Hepatocyte (in vitro differentiated cells): ENCODE measurements at regions not wholly inside any gene's neighbourhood (a gene's known extent, or its start where the extent isn't known, plus 50 kb on each side); places are given as distances from the start of the nearest gene placed in this dataset.

ENCODE experiments used
- DNase-seq: peaks from one replicate; pipeline ENCODE4 v3.0.0-alpha.2; 2016; ENCODE audit warnings: low spot score
- H2AFZ ChIP-seq: fragments of 200-600 bp; sonication (generic); 2 replicates; pipeline ENCODE4 v1.6.0; 2016; ENCODE audit warnings: antibody characterized with exemption, mild to moderate bottlenecking
- H3K27ac ChIP-seq: fragments of 200-600 bp; sonication (generic); 2 replicates; pipeline ENCODE4 v1.5.1; 2016; ENCODE audit warnings: mild to moderate bottlenecking
- H3K27me3 ChIP-seq: fragments of 200-600 bp; sonication (generic); 2 replicates; pipeline ENCODE4 v1.6.1; 2016
- H3K36me3 ChIP-seq: fragments of 200-600 bp; sonication (generic); replicated peaks from 2 replicates; pipeline ENCODE4 v1.5.1; 2016; ENCODE audit warnings: low read depth; ENCODE audit not compliant: insufficient read depth
- H3K4me1 ChIP-seq: fragments of 200-600 bp; sonication (generic); 2 replicates; pipeline ENCODE4 v1.5.1; 2016; ENCODE audit warnings: mild to moderate bottlenecking, moderate library complexity; ENCODE audit not compliant: insufficient read depth
- H3K4me2 ChIP-seq: fragments of 200-600 bp; sonication (generic); 2 replicates; pipeline ENCODE4 v1.6.0; 2016
- H3K4me3 ChIP-seq: fragments of 200-600 bp; sonication (generic); 2 replicates; pipeline ENCODE4 v1.5.1; 2016; ENCODE audit warnings: mild to moderate bottlenecking
- H3K79me2 ChIP-seq: fragments of 200-600 bp; sonication (generic); 2 replicates; pipeline ENCODE4 v1.6.0; 2017; ENCODE audit warnings: mild to moderate bottlenecking
- H3K9me2 ChIP-seq: fragments of 200-600 bp; sonication (generic); replicated peaks from 2 replicates; pipeline ENCODE4 v1.6.0; 2017; ENCODE audit warnings: mild to moderate bottlenecking; ENCODE audit not compliant: insufficient read depth
- H3K9me3 ChIP-seq: fragments of 200-600 bp; sonication (generic); 2 replicates; pipeline ENCODE4 v1.5.1; 2016; ENCODE audit warnings: low read depth, mild to moderate bottlenecking
- H4K20me1 ChIP-seq: fragments of 200-600 bp; sonication (generic); 2 replicates; pipeline ENCODE4 v1.6.0; 2016; ENCODE audit warnings: mild to moderate bottlenecking; ENCODE audit not compliant: insufficient read depth, poor library complexity, severe bottlenecking
- EZH2 ChIP-seq: fragments of 200-600 bp; sonication (generic); IDR thresholded peaks from 2 replicates; pipeline ENCODE4 v1.6.1; 2016; ENCODE audit warnings: antibody characterized with exemption, mild to moderate bottlenecking, borderline replicate concordance
- EZH2phosphoT487 ChIP-seq: fragments of 200-600 bp; sonication (generic); IDR thresholded peaks from one replicate; pipeline ENCODE4 v1.6.1; 2018; ENCODE audit warnings: antibody characterized with exemption, mild to moderate bottlenecking, low read depth, moderate library complexity; ENCODE audit not compliant: unreplicated experiment, severe bottlenecking
- WGBS: methylation state at CpG from one replicate; pipeline ENCODE4 v1.1.6; 2016; ENCODE audit warnings: low lambda C conversion rate; ENCODE audit errors: missing lambda C conversion rate; 5-methylcytosine and 5-hydroxymethylcytosine counted together
- TF ChIP-seq, protein P1 (sequence below): fragments of 200-600 bp; sonication (generic); IDR thresholded peaks from 2 replicates; pipeline ENCODE4 v1.5.1; 2016; ENCODE audit warnings: antibody characterized with exemption, mild to moderate bottlenecking; ENCODE audit not compliant: poor library complexity

DNA sequence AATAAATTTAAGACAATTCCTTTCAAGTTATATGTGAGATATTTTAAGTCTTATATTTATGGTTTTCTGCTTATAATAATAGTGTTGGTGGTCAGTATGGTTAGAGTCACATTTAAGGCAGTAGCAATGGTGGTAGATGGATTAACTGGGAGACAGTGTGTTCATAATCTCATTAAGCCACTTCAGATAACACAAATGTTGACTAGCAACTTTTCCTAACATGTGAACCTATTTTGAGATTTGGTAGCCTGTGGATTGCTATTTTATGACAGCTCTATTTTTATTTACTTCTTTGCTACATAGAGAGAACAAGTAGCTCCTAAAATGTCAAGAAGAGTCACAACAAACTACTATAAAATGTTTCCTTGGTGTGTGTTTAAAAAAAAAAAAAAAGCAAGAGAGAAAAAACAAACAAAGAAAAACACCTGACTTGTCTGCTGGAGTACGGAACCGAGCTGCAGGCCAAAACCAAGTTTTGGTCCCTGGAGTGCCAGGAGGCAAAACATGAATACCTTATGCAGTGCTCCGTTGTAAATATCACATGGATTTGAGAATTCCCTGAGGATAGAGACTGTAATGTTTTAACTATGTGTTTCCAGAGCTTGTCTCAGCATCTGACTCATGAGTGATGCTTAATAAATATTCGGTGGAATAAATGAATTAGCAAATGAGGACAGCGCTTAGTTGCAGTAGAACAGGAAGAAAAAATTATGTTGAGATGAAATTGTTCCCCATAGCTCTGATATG lies 457.1 kb upstream of the ROBO2 start:
- no peak overlapping the region for H2AFZ ChIP-seq
- no peaks in the 10 kb centered on the region for H3K9me2 ChIP-seq
- WGBS = 77% methylated on average over 5 of the region's 5 CpGs
- H3K27me3 ChIP-seq = no peaks in the 10 kb centered on the region
- H3K4me3 ChIP-seq = no peak overlapping the region
- H3K9me3 ChIP-seq = no peaks in the 10 kb centered on the region
- DNase-seq = no peak
- H3K27ac ChIP-seq = no peak overlapping the region
- H3K4me1 ChIP-seq = no peaks in the 10 kb centered on the region
- no peak overlapping the region for H3K4me2 ChIP-seq
- TF ChIP-seq, protein P1, sequence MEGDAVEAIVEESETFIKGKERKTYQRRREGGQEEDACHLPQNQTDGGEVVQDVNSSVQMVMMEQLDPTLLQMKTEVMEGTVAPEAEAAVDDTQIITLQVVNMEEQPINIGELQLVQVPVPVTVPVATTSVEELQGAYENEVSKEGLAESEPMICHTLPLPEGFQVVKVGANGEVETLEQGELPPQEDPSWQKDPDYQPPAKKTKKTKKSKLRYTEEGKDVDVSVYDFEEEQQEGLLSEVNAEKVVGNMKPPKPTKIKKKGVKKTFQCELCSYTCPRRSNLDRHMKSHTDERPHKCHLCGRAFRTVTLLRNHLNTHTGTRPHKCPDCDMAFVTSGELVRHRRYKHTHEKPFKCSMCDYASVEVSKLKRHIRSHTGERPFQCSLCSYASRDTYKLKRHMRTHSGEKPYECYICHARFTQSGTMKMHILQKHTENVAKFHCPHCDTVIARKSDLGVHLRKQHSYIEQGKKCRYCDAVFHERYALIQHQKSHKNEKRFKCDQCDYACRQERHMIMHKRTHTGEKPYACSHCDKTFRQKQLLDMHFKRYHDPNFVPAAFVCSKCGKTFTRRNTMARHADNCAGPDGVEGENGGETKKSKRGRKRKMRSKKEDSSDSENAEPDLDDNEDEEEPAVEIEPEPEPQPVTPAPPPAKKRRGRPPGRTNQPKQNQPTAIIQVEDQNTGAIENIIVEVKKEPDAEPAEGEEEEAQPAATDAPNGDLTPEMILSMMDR = no peak
- TF ChIP-seq EZH2phosphoT487 = no peak
- no peak for TF ChIP-seq EZH2
- H3K36me3 ChIP-seq = no peaks in the 10 kb centered on the region
- no peaks in the 10 kb centered on the region for H4K20me1 ChIP-seq
- H3K79me2 ChIP-seq = no peaks in the 10 kb centered on the region

DNA sequence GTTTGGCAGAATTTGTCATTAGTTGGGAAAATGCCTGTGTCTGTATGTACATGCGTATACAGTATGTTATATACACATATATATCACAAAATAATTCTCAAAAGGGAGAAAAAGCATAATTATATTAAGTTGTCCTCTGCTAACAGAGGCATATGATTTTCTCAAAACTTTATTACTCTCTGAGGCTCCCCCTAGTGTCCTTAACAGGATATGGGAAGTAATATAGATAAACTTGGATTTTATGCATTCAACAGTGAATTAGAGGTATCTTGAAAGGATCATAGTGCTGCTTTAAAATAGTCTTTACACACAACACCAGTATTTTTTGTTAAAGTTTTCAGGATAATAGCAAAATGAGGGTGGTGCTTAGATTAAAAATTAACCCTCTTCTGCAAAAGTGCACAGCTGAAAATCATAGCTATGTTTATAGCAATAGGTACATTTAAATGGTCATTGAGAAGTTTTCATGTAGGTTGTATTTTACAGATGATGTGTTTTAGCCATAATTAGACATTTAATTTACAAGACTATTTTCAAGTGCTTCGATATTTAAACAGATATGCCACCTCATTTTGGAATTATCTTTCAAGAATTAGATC lies 454.0 kb upstream of the ROBO2 start:
- WGBS = 72% methylated on average over 2 of the region's 2 CpGs
- H4K20me1 ChIP-seq = no peaks in the 10 kb centered on the region
- H3K9me3 ChIP-seq = no peaks in the 10 kb centered on the region
- H2AFZ ChIP-seq = no peak overlapping the region
- H3K27ac ChIP-seq = no peak overlapping the region
- H3K4me2 ChIP-seq = no peak overlapping the region
- no peaks in the 10 kb centered on the region for H3K36me3 ChIP-seq
- H3K27me3 ChIP-seq = no peaks in the 10 kb centered on the region
- no peaks in the 10 kb centered on the region for H3K4me1 ChIP-seq
- no peaks in the 10 kb centered on the region for H3K79me2 ChIP-seq
- H3K9me2 ChIP-seq = no peaks in the 10 kb centered on the region
- no peak overlapping the region for H3K4me3 ChIP-seq
- DNase-seq = peak; percentile 44
- TF ChIP-seq, protein P1 = peak; percentile 62
- no peak for TF ChIP-seq EZH2phosphoT487

DNA sequence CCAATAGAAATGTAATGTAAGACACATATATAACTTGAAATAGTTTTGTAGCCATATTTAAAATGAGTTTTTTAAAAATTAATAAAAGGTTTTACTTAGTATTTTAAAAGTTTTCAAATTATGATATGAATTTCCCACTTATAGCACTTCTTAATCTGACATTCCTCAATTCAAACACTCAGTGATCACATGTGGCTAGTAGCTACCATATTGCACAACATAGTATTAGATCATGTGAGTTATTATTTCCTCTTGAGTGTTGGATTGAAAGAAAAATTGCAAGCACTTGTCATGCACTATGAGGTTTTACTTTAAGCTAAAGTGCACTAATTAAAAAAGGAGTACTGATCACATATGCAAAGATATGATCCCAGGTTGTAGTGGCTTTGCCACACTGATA lies 453.4 kb upstream of the ROBO2 start:
- Histone ChIP-seq H3K9me2 (no peaks in the 10 kb centered on the region), H2AFZ (no peak overlapping the region), H3K27me3 (no peaks in the 10 kb centered on the region), H3K4me1 (no peaks in the 10 kb centered on the region), H3K9me3 (no peaks in the 10 kb centered on the region), H4K20me1 (no peaks in the 10 kb centered on the region), H3K27ac (no peak overlapping the region), H3K4me2 (no peak overlapping the region), H3K36me3 (no peaks in the 10 kb centered on the region), H3K79me2 (no peaks in the 10 kb centered on the region), H3K4me3 (no peak overlapping the region)
- no peak for TF ChIP-seq EZH2
- TF ChIP-seq, protein P1 = no peak
- no peak for TF ChIP-seq EZH2phosphoT487
- DNase-seq = no peak
